ENCODE measurements at regions not wholly inside any gene's neighbourhood (a gene's known extent, or its start where the extent isn't known, plus 50 kb on each side); places are given as distances from the start of the nearest gene placed in this dataset.

- Histone ChIP-seq H3K27ac (ENCODE audit: low read depth, low read length) (no peak overlapping the region), H3K9me3 (ENCODE audit: control insufficient read depth, insufficient read depth, low read length) (no peaks in the 10 kb centered on the region), H3K4me3 (ENCODE audit: low read depth, low read length) (no peak overlapping the region), H3K27me3 (ENCODE audit: control insufficient read depth, insufficient read depth, low read length) (no peaks in the 10 kb centered on the region)
- ChIA-PET POLR2A (no interaction called here), CTCF (no interaction called here)
- TF ChIP-seq CTCF (IDR thresholded peaks at IDR 0.05; ENCODE audit: low read depth, low read length), result no peak
- DNase-seq (ENCODE audit: low read depth, low spot score), result no peak
Observed at GRCh38 chr3:31193871-31194270, 299.4 kb upstream of the GADL1 start.

DNA sequence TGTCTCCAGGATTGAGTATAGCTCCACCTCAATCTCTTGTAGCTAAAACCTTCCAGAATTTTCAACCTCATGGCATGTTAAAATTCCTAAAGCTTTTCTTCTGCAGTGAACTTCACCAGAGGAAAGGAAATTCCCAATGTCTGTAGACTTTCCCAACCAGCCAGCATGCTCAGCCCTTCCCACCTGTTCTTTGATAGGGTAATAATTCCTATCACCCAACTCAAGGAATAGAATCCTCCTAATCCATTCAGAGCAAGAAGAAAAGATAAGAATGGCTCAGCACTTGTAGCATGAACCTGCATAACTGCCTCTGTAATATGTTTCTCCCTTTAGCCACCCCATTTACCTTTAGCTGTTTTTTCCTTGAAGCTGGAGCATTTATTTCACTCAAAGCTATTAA lies 301.8 kb upstream of the GADL1 start:
- ChIA-PET POLR2A (no interaction called here), CTCF (no interaction called here)
- Histone ChIP-seq H3K27ac (ENCODE audit: low read depth, low read length) (no peak overlapping the region), H3K4me3 (ENCODE audit: low read depth, low read length) (no peak overlapping the region), H3K9me3 (ENCODE audit: control insufficient read depth, insufficient read depth, low read length) (no peaks in the 10 kb centered on the region), H3K27me3 (ENCODE audit: control insufficient read depth, insufficient read depth, low read length) (no peaks in the 10 kb centered on the region)
- no peak for DNase-seq (ENCODE audit: low read depth, low spot score)
- no peak for TF ChIP-seq CTCF (IDR thresholded peaks at IDR 0.05; ENCODE audit: low read depth, low read length)

GRCh38 chr3:31196881-31197364 lies 302.5 kb upstream of the GADL1 start:
- CTCF ChIA-PET, result interaction anchor here (0.7 kb wide), 1 partner anchor 469 kb away, joined by 3 read pairs; no protein-coding TSS in a partner anchor
- no peak for DNase-seq (ENCODE audit: low read depth, low spot score)
- H3K9me3 ChIP-seq (ENCODE audit: control insufficient read depth, insufficient read depth, low read length), result no peaks in the 10 kb centered on the region
- POLR2A ChIA-PET, result interaction anchor here (0.7 kb wide), 1 partner anchor 22 kb away, joined by 6 read pairs; no protein-coding TSS in a partner anchor
- no peak for TF ChIP-seq CTCF (IDR thresholded peaks at IDR 0.05; ENCODE audit: low read depth, low read length)
- H3K27me3 ChIP-seq (ENCODE audit: control insufficient read depth, insufficient read depth, low read length), result no peaks in the 10 kb centered on the region
- no peak overlapping the region for H3K27ac ChIP-seq (ENCODE audit: low read depth, low read length)
- no peak overlapping the region for H3K4me3 ChIP-seq (ENCODE audit: low read depth, low read length)

DNA sequence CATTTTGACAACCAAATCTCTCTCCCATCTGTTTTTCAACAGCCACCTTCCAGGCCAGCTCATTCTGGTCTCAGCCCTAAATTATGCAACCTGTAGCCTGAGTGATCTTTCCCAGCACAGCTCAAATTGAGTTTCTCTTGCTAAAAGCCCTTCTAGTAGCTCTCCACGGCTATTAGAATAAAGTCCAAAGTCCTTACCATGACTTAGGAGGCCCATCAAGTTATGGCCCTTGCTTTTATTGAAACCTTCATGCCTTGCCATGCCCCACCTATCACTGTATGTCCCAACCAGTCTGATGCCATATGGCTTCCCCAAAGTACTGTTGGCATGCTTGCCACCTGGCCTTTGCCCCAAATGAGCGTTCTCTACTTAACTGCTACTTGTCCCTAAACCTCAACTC lies 303.5 kb upstream of the GADL1 start:
- H3K9me3 ChIP-seq (ENCODE audit: control insufficient read depth, insufficient read depth, low read length), result no peaks in the 10 kb centered on the region
- ChIA-PET POLR2A (no interaction called here), CTCF (interaction anchor here (0.7 kb wide), 1 partner anchor 470 kb away, joined by 3 read pairs; no protein-coding TSS in a partner anchor)
- H3K4me3 ChIP-seq (ENCODE audit: low read depth, low read length), result no peak overlapping the region
- DNase-seq (ENCODE audit: low read depth, low spot score), result no peak
- no peaks in the 10 kb centered on the region for H3K27me3 ChIP-seq (ENCODE audit: control insufficient read depth, insufficient read depth, low read length)
- no peak for TF ChIP-seq CTCF (IDR thresholded peaks at IDR 0.05; ENCODE audit: low read depth, low read length)
- no peak overlapping the region for H3K27ac ChIP-seq (ENCODE audit: low read depth, low read length)

DNA sequence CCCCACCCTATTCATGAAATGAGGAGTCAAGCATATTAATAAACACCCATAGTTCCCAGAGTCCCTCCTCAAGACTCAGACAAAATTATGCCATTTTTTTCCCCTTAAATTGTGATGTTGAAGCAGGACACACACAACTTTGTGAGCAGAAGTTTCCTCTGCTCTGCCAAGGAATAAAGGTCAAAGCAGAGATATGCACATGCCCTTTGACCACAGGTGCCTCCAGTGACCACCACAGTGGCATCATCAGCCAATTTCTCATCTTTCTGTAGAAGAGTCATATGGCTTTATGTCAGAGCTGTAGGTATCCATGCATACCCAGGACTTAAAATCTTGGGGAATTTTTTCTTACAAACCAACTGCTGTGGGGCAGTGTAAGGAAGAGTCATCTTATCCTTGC lies 304.4 kb upstream of the GADL1 start:
- CTCF ChIA-PET, result no interaction called here
- Histone ChIP-seq H3K27me3 (ENCODE audit: control insufficient read depth, insufficient read depth, low read length) (no peaks in the 10 kb centered on the region), H3K9me3 (ENCODE audit: control insufficient read depth, insufficient read depth, low read length) (no peaks in the 10 kb centered on the region), H3K27ac (ENCODE audit: low read depth, low read length) (no peak overlapping the region), H3K4me3 (ENCODE audit: low read depth, low read length) (no peak overlapping the region)
- POLR2A ChIA-PET, result no interaction called here
- no peak for TF ChIP-seq CTCF (IDR thresholded peaks at IDR 0.05; ENCODE audit: low read depth, low read length)
- DNase-seq (ENCODE audit: low read depth, low spot score), result no peak

Data from AG04450 (cell line).